Fibroblast of villous mesenchyme (primary cell): ENCODE measurements at regions not wholly inside any gene's neighbourhood (a gene's known extent, or its start where the extent isn't known, plus 50 kb on each side); places are given as distances from the start of the nearest gene placed in this dataset.

Source experiments
- DNase-seq: peaks from one replicate; pipeline ENCODE4 v3.0.0-alpha.2; 2010; ENCODE audit warnings: low read depth
- H3K4me3 ChIP-seq: 2 replicates; pipeline ENCODE4 v1.5.1; 2011; ENCODE audit warnings: low read depth, mild to moderate bottlenecking, low read length
- TF ChIP-seq, protein P1 (sequence below): IDR thresholded peaks from 2 replicates; pipeline ENCODE4 v1.5.1; 2012; ENCODE audit warnings: low read depth, mild to moderate bottlenecking, low read length; ENCODE audit not compliant: insufficient read depth

DNA sequence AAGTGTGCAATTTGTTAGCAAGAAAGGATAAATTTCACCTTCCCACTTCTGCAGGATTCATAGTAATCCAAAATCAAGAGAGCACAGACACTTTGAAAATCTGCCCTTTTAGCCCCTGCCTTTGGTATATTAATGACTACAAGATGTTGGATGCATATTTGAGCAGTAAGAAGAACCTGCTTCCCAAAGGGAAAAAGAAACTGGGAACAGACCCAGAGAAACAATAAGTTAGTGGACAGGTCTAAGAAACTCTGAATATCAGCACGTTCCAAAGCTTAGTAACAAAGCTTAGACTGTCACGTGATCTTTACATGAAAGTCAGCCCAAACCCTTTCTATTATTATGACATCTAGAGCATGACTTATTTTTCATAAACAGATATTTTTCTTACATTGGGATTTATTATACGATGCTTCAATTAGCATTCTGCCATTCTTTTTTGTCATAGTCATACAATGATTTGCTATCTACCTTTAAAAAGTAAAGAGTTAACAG is 390.9 kb upstream of the ADGRL2 start:
- TF ChIP-seq, protein P1, sequence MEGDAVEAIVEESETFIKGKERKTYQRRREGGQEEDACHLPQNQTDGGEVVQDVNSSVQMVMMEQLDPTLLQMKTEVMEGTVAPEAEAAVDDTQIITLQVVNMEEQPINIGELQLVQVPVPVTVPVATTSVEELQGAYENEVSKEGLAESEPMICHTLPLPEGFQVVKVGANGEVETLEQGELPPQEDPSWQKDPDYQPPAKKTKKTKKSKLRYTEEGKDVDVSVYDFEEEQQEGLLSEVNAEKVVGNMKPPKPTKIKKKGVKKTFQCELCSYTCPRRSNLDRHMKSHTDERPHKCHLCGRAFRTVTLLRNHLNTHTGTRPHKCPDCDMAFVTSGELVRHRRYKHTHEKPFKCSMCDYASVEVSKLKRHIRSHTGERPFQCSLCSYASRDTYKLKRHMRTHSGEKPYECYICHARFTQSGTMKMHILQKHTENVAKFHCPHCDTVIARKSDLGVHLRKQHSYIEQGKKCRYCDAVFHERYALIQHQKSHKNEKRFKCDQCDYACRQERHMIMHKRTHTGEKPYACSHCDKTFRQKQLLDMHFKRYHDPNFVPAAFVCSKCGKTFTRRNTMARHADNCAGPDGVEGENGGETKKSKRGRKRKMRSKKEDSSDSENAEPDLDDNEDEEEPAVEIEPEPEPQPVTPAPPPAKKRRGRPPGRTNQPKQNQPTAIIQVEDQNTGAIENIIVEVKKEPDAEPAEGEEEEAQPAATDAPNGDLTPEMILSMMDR: no peak
- H3K4me3 ChIP-seq: no peak overlapping the region
- no peak for DNase-seq

DNA sequence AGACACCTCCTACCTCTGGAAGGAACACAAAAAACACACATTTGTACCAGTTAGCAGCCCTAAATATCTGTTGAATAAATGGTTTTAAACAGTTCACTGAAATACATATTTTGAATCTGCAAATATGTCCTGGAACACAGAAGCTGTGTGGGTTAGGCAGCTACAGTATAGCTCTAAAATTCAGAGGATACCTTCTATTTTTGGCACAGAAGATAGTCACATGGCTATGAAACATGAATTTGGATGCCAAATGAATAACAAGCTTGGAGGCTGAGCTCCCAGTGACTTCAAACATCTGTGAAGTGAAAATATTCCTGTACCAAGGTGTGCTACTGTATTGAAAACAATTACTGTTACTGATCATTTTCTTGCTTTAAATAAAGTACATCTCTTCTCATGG is 391.5 kb upstream of the ADGRL2 start:
- no peak overlapping the region for H3K4me3 ChIP-seq
- TF ChIP-seq, protein P1: no peak
- DNase-seq: no peak

DNA sequence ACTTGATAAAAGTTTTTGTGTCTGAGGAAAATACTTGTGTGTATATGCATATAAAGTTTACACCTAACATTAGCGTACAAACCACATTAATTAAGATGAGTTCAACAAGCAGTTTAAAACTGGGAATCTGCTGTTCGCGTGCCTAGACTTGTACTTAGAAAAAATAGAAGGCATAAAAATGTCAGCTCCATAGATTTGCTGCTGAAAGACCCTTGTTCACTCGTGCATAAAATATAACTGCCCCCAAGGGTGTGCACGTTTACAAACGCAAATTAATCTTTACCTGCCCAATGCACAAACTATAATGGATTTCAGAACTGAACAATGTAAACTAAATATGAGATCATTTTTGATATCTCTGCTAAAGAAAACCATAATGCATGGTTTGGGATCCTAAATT is 392.3 kb upstream of the ADGRL2 start:
- TF ChIP-seq, protein P1: no peak
- no peak for DNase-seq
- no peak overlapping the region for H3K4me3 ChIP-seq

DNA sequence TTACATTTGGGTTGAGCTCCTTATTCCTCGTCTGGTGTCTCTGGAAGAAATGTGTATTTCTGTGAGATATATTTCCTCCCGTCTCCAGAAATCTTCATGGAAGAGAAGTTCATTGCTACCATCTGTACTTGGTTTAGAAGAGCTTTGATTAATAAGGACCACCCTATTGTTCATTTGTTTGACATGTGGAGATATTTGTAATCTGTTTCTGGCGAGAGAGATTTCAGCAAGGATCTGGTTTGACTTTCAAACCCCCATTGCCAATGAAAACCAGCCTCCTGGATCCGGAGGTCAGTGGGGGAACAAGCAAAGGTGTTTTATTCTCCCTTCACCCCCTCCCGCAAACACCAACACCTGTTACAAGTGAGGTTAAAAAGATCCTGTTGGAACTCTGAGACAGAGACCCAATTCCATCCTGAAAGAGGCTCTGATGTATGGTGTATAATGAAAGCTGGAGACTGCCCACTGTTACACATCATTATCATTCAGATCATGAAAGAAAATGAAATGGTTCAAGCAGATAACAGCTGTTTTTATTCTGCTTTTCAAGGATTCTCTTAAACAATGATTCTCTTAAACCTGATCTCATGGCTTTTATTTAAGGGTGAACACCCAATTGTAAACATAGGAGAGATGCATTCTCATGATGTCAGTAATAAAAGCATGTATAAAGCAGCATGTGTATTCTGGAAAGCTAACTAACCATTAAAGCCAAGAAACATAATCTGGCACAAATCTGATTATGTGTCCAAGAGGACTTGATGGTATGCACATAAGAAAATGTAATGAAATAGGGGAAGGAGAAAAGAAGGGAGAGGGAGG is 393.5 kb upstream of the ADGRL2 start:
- no peak overlapping the region for H3K4me3 ChIP-seq
- TF ChIP-seq, protein P1: no peak
- no peak for DNase-seq

DNA sequence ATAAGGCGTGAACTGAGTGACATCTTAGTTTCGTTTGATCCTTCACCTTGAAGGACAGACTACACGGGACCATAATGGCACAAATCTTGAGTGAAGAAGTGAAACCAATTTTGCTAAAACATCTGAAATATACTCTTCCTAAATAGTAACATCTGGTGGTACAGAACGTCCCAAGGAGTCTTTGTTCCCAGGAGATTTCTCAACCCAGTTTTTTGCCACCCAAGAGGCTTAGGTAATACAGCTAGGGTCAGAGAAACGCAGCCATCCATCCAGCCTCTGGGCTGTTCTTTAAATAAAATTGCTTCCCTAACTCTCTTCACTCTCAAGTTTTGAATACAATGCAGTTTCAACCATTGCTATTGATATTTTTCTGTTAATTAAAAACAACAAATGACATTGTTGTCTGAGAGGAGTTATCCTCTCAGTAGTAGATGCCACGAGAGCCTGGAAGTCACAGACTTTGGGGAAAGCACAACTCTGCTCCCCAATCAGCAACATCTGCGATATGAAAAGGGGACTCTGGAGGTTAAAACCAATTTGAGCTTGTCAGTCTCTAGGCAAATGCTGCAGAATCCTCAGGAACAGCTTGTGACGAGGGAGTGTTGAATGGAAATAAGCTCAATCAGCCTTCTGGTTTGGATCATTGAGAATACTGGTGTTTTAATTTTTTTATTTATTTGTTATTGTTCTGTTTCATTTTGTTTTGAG is 394.3 kb upstream of the ADGRL2 start:
- H3K4me3 ChIP-seq: no peak overlapping the region
- DNase-seq: peak; percentile 13
- TF ChIP-seq, protein P1: no peak

DNA sequence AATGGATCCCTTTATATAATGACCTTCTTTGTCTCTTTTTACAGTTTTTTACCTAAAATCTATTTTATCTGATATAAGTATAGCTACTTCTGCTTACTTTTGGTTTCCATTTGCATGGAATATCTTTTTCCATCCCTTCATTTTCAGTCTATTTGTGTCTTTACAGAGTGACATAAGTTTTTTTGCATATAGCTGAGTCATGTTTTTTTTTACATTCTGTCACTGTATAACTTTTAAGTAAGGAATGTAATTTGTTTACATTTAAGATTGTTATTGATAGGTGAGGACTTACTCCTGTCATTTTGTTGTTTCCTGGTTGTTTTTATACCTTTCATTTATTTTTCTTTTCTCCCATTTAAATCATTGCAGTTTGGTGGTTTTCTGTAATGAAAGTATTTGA is 402.7 kb upstream of the ADGRL2 start:
- TF ChIP-seq, protein P1: no peak
- H3K4me3 ChIP-seq: no peak overlapping the region
- no peak for DNase-seq
